Activated CD8-positive, alpha-beta T cell treated with anti-CD3 and anti-CD28 coated beads for 36 hours (primary cell): ENCODE measurements at regions not wholly inside any gene's neighbourhood (a gene's known extent, or its start where the extent isn't known, plus 50 kb on each side); places are given as distances from the start of the nearest gene placed in this dataset.

Source experiments
- ATAC-seq: fragments of 200-7000 bp; cut with Tn5 transposase; one replicate; pipeline ENCODE4 v1.10.0; 2021; ENCODE audit warnings: mild to moderate bottlenecking, moderate library complexity
- CTCF ChIA-PET: fragments of 350-600 bp; sonication (Branson Sonifier 250); formaldehyde crosslinking; loops from one replicate; lab custom pipeline; 2021; ENCODE audit warnings: antibody characterized with exemption; lab: Charles Lee
- POLR2A ChIA-PET: fragments of 350-600 bp; sonication (Branson Sonifier 250); formaldehyde crosslinking; loops from one replicate; lab custom pipeline; 2021; ENCODE audit warnings: antibody characterized with exemption; lab: Charles Lee
- DNase-seq: peaks from one replicate; pipeline ENCODE4 v3.0.0-alpha.2; 2020
- H3K27ac Mint-ChIP-seq: one replicate; pipeline ENCODE4 v1.8.0; 2021; ENCODE audit warnings: mild to moderate bottlenecking, mixed read lengths
- H3K27me3 Mint-ChIP-seq: one replicate; pipeline ENCODE4 v1.8.0; 2021; ENCODE audit warnings: mixed read lengths
- H3K36me3 Mint-ChIP-seq: one replicate; pipeline ENCODE4 v1.8.0; 2021; ENCODE audit warnings: low read depth, mixed read lengths
- H3K4me1 Mint-ChIP-seq: one replicate; pipeline ENCODE4 v1.8.0; 2021; ENCODE audit warnings: low read depth, mixed read lengths
- H3K4me3 Mint-ChIP-seq: one replicate; pipeline ENCODE4 v1.8.0; 2021; ENCODE audit warnings: mild to moderate bottlenecking, moderate library complexity, mixed read lengths
- H3K9me3 Mint-ChIP-seq: one replicate; pipeline ENCODE4 v1.8.0; 2021; ENCODE audit warnings: mixed read lengths
- CTCF ChIP-seq: fragments of 200-600 bp; IDR thresholded peaks from one replicate; pipeline ENCODE4 v1.8.0; 2022; ENCODE audit warnings: antibody characterized with exemption, mild to moderate bottlenecking
- intact Hi-C: fragments of 100-400 bp; cut with micrococcal nuclease; formaldehyde crosslinking; loops from one replicate; pipeline ENCODE4 v1.10.0; 2022

GRCh38 chr6:165119231-165120020 is 190.0 kb downstream of the C6orf118 start:
- H3K4me3 Mint-ChIP-seq: no peak overlapping the region
- no peaks in the 10 kb centered on the region for H3K27me3 Mint-ChIP-seq
- H3K4me1 Mint-ChIP-seq: no peaks in the 10 kb centered on the region
- intact Hi-C loops: no loop called here
- no peaks in the 10 kb centered on the region for H3K36me3 Mint-ChIP-seq
- ChIA-PET CTCF (no interaction called here), POLR2A (no interaction called here)
- no peak for TF ChIP-seq CTCF
- no peak for ATAC-seq
- no peak for DNase-seq
- H3K27ac Mint-ChIP-seq: no peak overlapping the region
- H3K9me3 Mint-ChIP-seq: peaks cover 9% of the 10 kb centered on the region

- no peaks in the 10 kb centered on the region for H3K36me3 Mint-ChIP-seq
- H3K9me3 Mint-ChIP-seq: peaks cover 14% of the 10 kb centered on the region
- ChIA-PET CTCF (no interaction called here), POLR2A (no interaction called here)
- H3K4me3 Mint-ChIP-seq: no peak overlapping the region
- ATAC-seq (no peak), DNase-seq (no peak)
- H3K4me1 Mint-ChIP-seq: no peaks in the 10 kb centered on the region
- no peaks in the 10 kb centered on the region for H3K27me3 Mint-ChIP-seq
- no peak for TF ChIP-seq CTCF
- H3K27ac Mint-ChIP-seq: no peak overlapping the region
- intact Hi-C loops: no loop called here
Measured at GRCh38 chr6:165118736-165119135, 190.7 kb downstream of the C6orf118 start.

GRCh38 chr6:165117806-165118205 is 191.6 kb downstream of the C6orf118 start:
- H3K9me3 Mint-ChIP-seq: peaks cover 16% of the 10 kb centered on the region
- H3K36me3 Mint-ChIP-seq: no peaks in the 10 kb centered on the region
- TF ChIP-seq CTCF: no peak
- H3K4me1 Mint-ChIP-seq: no peaks in the 10 kb centered on the region
- H3K4me3 Mint-ChIP-seq: no peak overlapping the region
- ChIA-PET CTCF (no interaction called here), POLR2A (no interaction called here)
- no peak for DNase-seq
- no peaks in the 10 kb centered on the region for H3K27me3 Mint-ChIP-seq
- intact Hi-C loops: no loop called here
- no peak overlapping the region for H3K27ac Mint-ChIP-seq
- ATAC-seq: no peak

GRCh38 chr6:165117121-165117520 is 192.3 kb downstream of the C6orf118 start:
- ATAC-seq (no peak), DNase-seq (no peak)
- Mint-ChIP-seq H3K36me3 (no peaks in the 10 kb centered on the region), H3K4me3 (no peak overlapping the region), H3K9me3 (peaks cover 17% of the 10 kb centered on the region), H3K27me3 (no peaks in the 10 kb centered on the region), H3K4me1 (no peaks in the 10 kb centered on the region), H3K27ac (no peak overlapping the region)
- CTCF ChIA-PET: interaction anchor here (1.0 kb wide), 1 partner anchor 13 kb away, joined by 3 read pairs; no protein-coding TSS in a partner anchor
- intact Hi-C loops: no loop called here
- no peak for TF ChIP-seq CTCF
- POLR2A ChIA-PET: no interaction called here

GRCh38 chr6:165110860-165111259 is 198.5 kb downstream of the C6orf118 start:
- Mint-ChIP-seq H3K27me3 (no peaks in the 10 kb centered on the region), H3K4me3 (no peak overlapping the region), H3K27ac (no peak overlapping the region), H3K36me3 (no peaks in the 10 kb centered on the region), H3K9me3 (peaks cover 18% of the 10 kb centered on the region), H3K4me1 (no peaks in the 10 kb centered on the region)
- ChIA-PET CTCF (no interaction called here), POLR2A (no interaction called here)
- no peak for TF ChIP-seq CTCF
- intact Hi-C loops: no loop called here
- ATAC-seq (no peak), DNase-seq (no peak)
